Upper lobe of right lung (tissue), 1 donor: ENCODE measurements at regions not wholly inside any gene's neighbourhood (a gene's known extent, or its start where the extent isn't known, plus 50 kb on each side); places are given as distances from the start of the nearest gene placed in this dataset.

Experiments used
- ATAC-seq: fragments of 200-7000 bp; cut with Tn5 transposase; one replicate; pipeline ENCODE4 v1.9.1; 2020; ENCODE audit warnings: mild to moderate bottlenecking, moderate library complexity
- DNase-seq: peaks from one replicate; pipeline ENCODE4 v3.0.0-alpha.2; 2020
- H3K27ac ChIP-seq: fragments of 200-600 bp; one replicate; pipeline ENCODE4 v1.8.0; 2022
- H3K27me3 ChIP-seq: fragments of 200-600 bp; one replicate; pipeline ENCODE4 v1.8.0; 2022; ENCODE audit warnings: mild to moderate bottlenecking
- H3K36me3 ChIP-seq: fragments of 200-600 bp; one replicate; pipeline ENCODE4 v1.8.0; 2022
- H3K4me1 ChIP-seq: fragments of 200-600 bp; one replicate; pipeline ENCODE4 v1.8.0; 2022
- H3K4me3 ChIP-seq: fragments of 200-600 bp; one replicate; pipeline ENCODE4 v1.8.0; 2022; ENCODE audit warnings: mild to moderate bottlenecking
- H3K9me3 ChIP-seq: fragments of 200-600 bp; one replicate; pipeline ENCODE4 v1.8.0; 2022
- CTCF ChIP-seq: fragments of 200-600 bp; IDR thresholded peaks from one replicate; pipeline ENCODE4 v1.8.0; 2022; ENCODE audit warnings: antibody characterized with exemption
- intact Hi-C: fragments of 100-400 bp; cut with DNase I; formaldehyde crosslinking; loops from one replicate; pipeline ENCODE4 v1.11.0; 2022
- donor health status: DM: no; HTN: yes; CAD: no; lungs with severe emphysema.

GRCh38 chr4:43089730-43090129 is 197.2 kb downstream of the GRXCR1 start:
- ATAC-seq (no peak), DNase-seq (no peak)
- Histone ChIP-seq H3K27me3 (no peaks in the 10 kb centered on the region), H3K9me3 (no peaks in the 10 kb centered on the region), H3K27ac (no peak overlapping the region), H3K4me1 (no peaks in the 10 kb centered on the region), H3K36me3 (no peaks in the 10 kb centered on the region), H3K4me3 (no peak overlapping the region)
- TF ChIP-seq CTCF = no peak
- intact Hi-C loops = no loop called here

- ATAC-seq = no peak
- Histone ChIP-seq H3K4me1 (no peaks in the 10 kb centered on the region), H3K9me3 (no peaks in the 10 kb centered on the region), H3K4me3 (no peak overlapping the region), H3K36me3 (no peaks in the 10 kb centered on the region), H3K27me3 (no peaks in the 10 kb centered on the region), H3K27ac (no peak overlapping the region)
- intact Hi-C loops = no loop called here
- no peak for TF ChIP-seq CTCF
- no peak for DNase-seq
These were observed 210.5 kb downstream of the GRXCR1 start for GRCh38 chr4:43103048-43103447.

- no peak overlapping the region for H3K27ac ChIP-seq
- no peak for TF ChIP-seq CTCF
- H3K36me3 ChIP-seq = no peaks in the 10 kb centered on the region
- H3K27me3 ChIP-seq = no peaks in the 10 kb centered on the region
- intact Hi-C loops = no loop called here
- DNase-seq = no peak
- H3K9me3 ChIP-seq = no peaks in the 10 kb centered on the region
- no peak for ATAC-seq
- H3K4me3 ChIP-seq = no peak overlapping the region
- no peaks in the 10 kb centered on the region for H3K4me1 ChIP-seq
These were observed 219.6 kb downstream of the GRXCR1 start for GRCh38 chr4:43112139-43112538.

GRCh38 chr4:43113196-43113595 is 220.7 kb downstream of the GRXCR1 start:
- TF ChIP-seq CTCF = no peak
- DNase-seq (no peak), ATAC-seq (no peak)
- intact Hi-C loops = no loop called here
- Histone ChIP-seq H3K36me3 (no peaks in the 10 kb centered on the region), H3K27ac (no peak overlapping the region), H3K27me3 (no peaks in the 10 kb centered on the region), H3K4me3 (no peak overlapping the region), H3K4me1 (no peaks in the 10 kb centered on the region), H3K9me3 (no peaks in the 10 kb centered on the region)

GRCh38 chr4:43126595-43126994 is 234.1 kb downstream of the GRXCR1 start:
- no peaks in the 10 kb centered on the region for H3K4me1 ChIP-seq
- H3K27ac ChIP-seq = no peak overlapping the region
- no peaks in the 10 kb centered on the region for H3K9me3 ChIP-seq
- no peak for ATAC-seq
- H3K4me3 ChIP-seq = no peak overlapping the region
- DNase-seq = no peak
- intact Hi-C loops = no loop called here
- H3K27me3 ChIP-seq = no peaks in the 10 kb centered on the region
- no peaks in the 10 kb centered on the region for H3K36me3 ChIP-seq
- TF ChIP-seq CTCF = no peak
